NCI-H1694 treated with DMSO at 0.1 percent for 48 hours (cell line): ENCODE measurements at regions not wholly inside any gene's neighbourhood (a gene's known extent, or its start where the extent isn't known, plus 50 kb on each side); places are given as distances from the start of the nearest gene placed in this dataset.

Experiments used
- DNase-seq: peaks from one replicate; lab custom pipeline; 2025; lab: John Stamatoyannopoulos, UW

DNA sequence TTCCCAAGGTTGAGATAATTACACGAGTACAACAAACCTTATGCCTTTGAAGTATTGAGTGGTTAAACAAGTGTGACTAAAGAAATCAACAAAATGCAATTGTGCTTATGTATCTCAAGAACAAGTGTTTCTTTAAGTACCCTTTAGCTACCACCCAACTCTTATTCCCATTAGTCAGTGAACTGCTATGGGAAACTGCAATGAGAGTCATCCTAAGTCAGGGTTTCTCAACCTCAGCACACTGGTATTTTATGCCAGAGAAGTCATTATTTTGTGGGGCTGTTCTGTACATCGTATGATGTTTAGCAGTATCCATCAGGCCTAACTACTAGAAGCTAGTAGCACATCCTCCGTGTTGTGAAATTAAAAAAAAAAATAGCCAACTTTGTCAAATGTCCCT lies 549.1 kb upstream of the BOD1L1 start:
- no peak for DNase-seq

DNA sequence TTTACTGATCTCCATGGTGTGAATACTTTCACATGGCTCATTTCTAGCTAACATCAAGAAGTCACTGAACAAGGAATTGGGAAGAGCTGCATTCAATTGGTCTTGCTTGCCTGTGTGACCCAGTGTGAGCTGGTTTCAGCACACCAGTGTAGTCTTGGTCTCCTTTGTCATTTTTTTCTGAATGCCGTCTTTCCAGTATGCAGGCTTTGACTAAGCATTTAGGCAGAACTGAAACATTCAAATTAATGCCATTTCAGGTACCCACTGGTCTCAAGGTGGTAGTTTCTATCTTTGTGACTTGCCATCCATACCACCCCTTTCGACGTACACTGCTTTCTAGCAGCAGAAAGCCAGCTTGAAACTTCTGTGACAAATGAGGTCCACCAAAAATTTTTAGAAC lies 550.5 kb upstream of the BOD1L1 start:
- DNase-seq: no peak

DNA sequence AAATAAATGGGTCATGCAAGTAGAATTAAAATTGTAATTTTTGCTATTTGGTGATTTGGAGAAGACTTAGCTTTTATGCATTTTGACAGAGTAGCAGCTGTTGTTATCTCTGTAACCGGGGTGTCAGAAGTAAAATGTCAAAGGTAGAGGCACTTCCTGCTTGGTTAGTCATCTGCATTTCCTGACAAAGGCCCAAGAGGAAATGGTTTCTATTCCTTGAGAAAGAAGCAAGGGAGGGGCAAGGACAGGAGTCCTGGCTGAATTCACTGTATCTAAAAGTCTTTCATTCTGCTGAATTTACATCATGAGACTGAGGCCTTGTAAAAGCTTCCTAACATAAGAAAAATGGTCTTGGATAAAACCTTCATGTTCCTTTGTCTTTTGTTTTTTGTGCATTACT lies 550.9 kb upstream of the BOD1L1 start:
- DNase-seq: no peak

DNA sequence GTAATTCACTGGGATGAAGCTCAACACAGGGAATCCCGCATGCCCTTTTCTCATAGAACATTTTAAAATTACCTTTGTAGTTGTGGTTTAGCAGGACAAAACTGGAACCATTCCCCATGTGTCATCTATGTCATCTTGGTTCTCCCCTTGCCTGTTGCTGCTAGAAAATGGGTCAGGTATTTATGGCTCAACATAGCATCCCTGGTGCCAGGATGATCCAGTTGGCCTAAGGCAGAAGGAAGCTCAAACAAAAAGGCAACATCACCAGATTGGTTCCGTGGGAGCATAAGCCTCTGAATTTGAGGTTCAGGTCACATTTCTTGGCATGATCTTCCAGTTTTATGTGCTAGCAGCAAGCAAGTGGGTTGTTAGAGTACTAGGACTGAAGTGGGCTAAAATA lies 552.6 kb upstream of the BOD1L1 start:
- no peak for DNase-seq

DNA sequence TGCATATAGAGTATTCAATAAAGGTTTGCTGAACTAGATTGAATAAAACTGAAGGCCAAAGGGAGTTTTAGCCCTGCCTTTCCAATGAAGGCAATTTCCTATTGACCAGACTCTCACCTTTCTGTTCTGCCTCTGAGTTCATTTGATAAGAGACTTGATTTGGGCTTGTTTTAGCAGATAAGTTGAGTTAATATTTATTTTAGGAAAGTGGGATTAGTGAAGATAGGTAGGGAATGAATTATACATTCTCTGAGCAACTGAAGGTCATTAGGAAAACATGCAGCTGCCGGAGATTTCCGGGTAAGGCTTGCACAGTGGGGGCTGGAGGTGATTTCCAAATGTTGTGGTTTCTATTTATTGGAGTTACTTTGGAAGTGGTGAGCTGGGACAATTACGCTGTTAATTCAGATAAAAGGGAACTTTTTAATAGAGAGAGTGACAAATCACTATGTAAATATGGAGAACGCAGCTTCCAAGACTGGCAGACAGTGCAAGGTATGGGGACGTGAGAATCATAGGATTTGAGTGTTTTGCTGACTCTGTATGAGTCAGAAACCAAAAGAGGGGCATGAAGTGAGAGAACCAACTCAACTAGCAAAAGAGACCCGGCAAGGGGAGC lies 553.6 kb upstream of the BOD1L1 start:
- DNase-seq: no peak

DNA sequence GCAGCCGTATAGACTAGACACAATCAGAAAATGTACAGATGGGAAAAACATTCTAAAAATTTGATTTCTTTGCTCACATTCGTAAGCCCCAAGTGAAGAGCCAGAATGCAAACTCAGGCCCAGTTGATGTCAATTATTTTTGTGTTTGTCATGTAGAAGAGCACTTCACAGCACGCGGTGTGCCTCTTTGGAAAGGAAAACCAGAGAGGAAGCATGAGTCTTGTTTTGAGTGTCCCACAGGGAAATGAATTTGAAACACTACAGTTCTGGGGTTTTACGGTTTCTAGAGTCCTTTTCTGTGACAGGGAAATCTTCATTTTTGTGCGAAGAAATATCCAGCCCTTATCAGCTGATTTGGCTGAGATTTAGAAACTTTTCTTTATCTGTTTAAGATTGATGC lies 554.6 kb upstream of the BOD1L1 start:
- no peak for DNase-seq

DNA sequence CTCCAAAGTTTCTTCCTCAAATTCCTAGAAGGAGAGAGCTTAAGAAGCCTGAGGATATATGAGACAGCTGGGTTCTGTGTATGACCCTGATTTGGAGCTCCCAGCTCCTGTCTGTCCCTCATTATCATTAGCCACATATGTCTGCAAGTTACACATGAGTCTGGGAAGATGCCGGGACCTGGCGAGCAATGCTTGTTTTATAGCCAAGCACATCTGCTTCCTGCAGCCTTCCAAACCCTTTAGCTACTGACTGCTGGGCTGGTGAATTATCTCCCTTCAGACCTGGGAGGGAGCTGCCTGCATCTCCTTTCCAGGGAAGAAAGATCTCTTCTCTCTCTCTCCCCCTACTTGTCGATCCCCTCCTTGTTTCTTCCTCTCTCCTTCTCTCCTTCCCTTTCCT lies 556.7 kb upstream of the BOD1L1 start:
- peak; percentile 24 for DNase-seq

DNA sequence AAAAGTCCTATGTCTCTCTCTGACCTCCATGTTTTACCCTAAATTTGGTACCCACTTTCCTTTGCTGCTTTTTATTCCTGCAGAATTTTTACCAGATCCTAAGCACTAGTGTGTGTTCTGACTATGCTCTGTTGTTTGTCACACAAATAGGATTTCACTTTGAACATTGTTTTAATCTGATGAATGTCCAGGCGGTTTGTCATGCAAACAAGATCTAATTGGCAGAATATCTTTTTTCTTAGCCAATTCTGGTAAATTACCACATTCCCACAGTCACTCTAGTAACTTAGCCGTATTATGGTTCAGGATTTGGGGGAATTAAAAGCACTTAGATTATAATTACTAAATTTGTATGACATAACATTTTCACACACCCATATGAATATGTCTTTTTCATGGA lies 557.2 kb upstream of the BOD1L1 start:
- DNase-seq: no peak

DNA sequence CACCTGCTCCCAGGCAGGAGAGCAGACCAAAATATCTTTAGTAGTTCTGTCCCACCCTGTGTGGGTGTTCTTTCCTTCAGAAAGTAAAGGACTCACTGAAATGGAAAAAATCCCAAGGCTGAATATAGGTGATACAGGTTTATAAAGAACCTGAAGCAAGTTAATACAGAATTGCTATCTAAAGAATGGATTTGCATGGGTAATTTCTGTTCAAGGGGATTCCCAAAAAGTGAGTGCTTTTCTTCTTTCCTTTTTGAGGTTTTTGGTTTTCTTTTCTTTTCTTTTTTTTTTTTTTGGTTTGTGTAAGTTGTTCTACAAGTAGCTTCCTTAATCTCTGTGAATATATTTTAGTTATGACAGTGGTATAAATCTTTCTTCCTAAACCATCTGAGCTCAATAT lies 560.7 kb upstream of the BOD1L1 start:
- DNase-seq: no peak

DNA sequence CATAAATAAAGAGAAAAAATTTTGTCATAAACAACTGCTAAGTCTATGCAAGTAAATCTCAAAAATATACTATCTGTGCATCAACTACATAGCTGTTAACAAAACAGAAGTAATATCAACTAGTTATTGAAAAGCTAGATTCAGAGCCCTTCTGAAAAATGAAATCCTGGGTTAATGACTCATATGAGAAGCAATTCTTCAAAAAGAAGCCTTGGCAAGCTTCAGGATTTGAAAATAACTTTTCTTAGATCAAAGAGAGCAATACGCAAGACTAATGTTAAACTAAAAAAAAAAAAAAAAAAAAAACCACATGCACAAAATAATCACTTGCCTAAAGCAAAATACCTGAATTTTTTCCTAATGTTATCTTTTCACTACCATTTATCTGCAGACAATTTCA lies 566.1 kb upstream of the BOD1L1 start:
- no peak for DNase-seq

DNA sequence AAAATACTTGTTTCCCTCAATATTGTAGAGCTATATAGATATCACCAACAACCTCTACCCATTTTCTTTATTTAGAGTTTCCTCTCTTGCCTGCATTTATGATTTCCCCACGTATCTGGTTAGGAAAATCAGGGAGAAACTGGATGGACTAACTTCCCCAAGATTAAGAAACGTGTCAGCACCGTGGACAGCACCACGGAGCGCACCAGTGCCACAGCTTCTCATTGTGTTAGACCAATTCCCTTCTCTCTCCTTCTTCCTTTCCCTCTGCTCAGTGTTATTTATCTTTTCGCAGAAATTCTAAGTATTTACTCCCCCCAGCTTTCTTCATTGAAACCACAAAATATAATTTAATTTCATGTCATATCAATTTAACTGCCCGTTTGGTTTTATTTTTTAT lies 568.6 kb upstream of the BOD1L1 start:
- DNase-seq: no peak

DNA sequence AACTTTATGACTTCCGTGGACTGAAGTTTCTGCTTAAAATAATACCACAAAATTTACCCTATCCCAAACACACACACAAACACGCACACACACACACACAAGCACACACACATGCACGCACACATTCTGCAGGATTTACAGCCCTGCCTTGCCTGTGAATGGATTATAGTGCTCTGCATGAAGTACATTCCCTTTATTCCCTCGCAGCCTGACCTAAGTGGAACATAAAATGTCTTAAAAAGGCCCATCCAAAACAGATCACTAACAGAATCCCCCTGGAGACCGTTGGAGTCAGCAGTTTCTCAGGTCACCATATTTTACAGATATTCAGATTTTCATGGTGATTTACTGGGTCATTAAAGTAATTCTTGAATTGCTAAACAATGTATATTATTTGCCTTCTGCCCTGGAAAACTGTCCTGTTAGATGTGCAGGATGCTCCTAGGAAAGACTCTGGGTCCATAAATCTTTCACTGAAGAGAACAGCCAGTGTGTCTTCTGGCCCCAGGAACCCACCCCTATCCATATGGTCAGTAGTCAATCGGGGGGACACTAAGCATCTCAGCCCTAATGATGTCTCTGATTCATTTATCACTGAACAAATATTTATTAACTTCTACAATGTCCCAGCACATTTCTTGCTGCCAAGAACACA lies 587.7 kb upstream of the BOD1L1 start:
- DNase-seq: no peak

DNA sequence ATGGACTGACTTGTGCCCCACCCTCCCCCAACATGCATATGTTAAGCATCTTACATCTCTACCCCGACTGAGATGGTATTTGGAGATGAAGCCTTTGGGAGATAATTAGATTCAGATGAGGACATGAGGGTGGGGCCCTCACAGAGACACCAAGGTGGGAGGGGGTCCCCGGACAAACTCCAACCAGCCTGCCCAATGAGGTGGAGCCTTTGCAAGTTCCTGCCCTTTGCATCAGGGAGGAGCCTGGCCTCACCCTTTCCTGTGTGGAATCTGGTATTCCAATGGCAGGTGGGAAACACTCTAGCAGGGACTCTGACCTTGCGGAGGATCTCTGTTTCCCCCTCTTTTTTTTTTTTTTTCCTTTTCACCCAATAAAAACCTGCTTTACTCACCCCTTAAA lies 589.9 kb upstream of the BOD1L1 start:
- no peak for DNase-seq

DNA sequence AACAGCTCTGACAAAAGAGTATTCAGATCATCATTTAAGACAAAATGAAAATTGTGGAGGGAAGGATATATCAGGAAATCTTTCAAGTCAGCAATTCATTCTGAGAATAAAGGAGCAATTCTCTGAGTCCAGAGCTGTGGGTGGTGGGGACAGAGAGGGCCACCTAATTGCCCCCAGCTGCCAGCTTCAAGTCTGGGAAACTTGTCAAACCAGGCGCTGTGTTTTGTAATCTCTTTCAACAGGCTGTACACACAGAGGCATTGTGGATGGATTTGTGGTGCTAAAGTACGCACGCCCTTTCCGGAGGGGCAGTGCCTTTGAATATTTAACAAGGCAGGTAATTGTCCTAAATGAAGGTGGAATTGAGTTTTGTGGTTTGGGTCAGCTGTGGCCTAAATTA lies 591.1 kb upstream of the BOD1L1 start:
- DNase-seq: no peak

DNA sequence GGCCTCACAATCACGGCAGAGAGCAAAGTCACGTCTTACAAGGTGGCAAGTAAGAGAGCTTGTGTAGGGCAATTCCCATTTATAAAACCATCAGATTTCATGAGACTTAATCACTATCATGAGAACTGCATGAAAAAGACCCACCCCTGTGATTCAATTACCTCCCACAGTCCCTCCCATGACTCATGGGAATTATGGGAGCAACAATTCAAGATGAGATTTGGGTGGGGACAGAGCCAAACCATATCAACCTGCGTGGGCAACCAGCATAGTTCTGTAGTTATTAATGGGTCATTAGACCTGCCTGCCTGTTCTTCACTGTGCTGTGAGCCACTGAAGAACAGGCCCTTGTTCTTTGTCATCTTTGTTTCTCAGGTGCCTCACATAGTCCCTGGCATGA lies 593.7 kb upstream of the BOD1L1 start:
- no peak for DNase-seq

DNA sequence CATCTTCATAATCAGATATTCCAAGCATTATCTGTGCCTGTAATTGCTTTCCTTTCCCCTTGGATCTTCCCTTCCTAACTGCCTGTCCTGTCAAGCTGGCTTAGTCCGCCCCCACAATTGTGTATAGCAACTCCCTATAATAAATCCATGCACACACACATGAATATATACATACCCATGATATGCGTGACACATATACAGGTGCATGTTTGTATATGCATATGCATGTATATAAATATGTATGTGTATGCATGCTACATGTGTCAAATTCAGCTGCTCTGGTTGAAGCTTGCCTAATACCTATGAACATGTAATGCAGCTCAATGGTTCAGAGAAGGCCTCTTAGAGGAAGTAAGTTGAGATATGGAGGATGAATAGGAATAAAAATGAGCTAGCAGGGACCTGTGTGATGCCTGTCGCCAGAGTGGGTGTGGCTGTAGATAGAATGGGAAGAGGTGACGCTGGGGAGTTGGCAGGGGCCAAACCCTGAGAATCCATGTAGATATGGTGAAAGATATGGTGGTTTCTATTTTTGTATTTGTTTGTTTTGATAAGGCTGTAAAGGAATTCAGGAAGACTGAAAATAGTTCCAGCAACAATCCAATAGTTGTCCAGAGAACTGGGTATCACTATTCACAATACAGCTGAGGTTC lies 595.0 kb upstream of the BOD1L1 start:
- no peak for DNase-seq

DNA sequence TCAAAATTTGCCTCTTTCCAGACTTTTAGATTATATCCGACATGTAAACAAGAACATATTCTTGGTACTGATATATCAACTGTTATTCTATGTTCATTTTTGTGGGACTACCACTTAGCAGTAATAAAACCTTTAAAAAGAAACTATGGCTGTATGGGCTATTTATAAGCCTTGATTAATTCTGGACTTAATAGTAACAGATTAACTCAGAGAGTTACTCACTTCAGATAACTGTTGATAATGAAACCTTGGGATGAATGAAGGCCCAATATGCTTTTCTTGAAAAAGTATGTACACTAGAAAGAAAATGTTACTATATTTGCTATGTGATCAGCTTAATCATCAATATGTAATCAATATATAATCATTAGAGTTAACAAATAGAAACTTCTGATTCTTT lies 595.9 kb upstream of the BOD1L1 start:
- DNase-seq: no peak

DNA sequence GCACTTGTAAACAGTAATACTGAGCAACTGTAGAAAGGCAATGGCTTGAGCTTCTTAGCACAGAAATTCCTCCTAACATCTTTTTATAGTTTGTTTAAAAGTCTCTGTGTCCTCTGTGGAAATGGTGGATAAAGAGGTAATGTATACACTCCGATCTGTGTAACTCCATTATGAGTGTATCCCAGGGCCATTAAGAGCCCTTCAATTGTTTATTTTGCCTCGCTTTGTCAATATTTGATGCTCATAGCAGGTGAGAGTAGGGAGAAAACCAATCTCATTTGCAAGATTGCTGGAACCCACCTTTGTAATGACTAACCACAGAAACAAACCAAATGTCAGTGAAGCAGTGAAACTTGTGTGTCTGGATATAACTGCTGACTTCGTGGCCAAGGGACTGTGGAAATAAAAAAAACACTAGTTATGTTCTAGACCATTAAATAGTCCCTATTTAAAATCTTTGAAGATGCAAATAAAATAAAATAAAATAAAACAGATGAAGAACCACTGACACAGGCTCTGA lies 598.2 kb upstream of the BOD1L1 start:
- DNase-seq: no peak

DNA sequence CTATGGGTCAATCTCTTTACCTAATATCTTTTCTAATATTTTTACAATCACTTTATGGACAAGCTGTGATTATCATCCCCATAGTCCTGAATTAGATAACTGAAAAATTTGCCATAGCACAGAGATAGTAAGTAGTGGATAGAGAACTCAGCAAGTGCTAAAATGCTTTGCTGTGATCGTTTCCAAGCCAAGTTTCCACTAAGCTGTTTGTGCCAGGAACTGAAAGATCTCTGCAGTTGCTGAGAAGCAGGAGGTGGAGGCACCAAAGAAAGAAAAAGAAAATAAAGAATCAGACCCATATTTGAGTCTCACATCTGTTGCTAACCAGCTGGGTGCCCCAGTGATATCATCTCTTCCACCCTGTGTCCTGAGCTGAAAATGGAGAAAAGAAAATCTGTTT lies 605.6 kb upstream of the BOD1L1 start:
- DNase-seq: no peak

DNA sequence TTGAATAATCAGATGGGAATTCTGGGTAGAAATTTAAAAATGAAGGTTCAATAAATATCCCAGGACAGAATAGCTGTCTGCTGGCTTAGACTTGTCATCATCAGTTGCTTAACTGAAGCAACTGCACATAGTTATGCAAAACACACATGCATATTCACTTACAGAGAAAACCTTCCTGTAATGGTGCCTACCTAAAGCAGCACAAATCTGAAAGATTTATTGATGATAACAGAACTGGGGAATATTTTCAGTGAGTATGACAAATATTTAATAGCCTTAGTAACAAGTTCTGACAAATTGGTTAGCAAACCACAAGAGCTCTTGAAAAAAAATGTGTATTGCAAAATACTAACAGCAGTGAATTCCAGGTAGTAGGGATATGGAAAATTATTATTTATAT lies 606.8 kb upstream of the BOD1L1 start:
- DNase-seq: no peak

DNA sequence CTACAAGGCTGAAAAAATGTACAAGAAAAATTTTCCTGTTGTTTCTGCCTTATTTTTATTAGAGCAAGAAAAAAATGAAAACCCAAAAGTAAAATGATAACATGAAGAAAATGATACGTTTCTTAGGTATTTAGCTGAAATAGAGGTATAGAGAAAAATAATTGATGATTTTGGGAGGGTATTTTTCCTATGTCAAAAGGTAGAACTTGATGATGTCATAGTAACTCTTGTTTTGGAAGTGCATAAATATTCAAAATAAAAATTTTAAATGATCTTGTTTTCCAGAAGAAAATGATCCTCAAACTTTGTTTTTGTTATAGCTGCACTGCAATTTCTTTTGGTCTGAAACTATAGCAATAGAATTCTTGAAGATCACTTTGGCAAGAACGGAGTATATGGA lies 608.8 kb upstream of the BOD1L1 start:
- DNase-seq: no peak

DNA sequence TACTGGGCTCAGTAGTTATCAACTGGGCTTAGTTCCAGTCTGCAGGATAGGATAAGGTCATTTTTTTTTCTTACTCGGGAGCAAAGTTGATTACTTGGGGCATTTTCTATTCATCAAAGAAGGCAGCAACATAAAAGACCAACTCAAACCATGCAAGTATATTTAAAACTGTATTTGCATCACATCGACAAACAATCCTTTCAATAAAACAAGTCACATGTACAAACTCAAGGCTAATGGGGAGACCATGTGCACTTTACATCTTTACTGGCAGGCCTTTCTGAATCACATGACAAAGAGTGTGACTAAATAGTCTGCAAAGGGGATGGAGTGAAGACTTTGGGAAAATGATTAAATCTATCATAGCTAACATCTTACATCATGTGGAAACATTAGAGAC lies 610.4 kb upstream of the BOD1L1 start:
- DNase-seq: no peak

DNA sequence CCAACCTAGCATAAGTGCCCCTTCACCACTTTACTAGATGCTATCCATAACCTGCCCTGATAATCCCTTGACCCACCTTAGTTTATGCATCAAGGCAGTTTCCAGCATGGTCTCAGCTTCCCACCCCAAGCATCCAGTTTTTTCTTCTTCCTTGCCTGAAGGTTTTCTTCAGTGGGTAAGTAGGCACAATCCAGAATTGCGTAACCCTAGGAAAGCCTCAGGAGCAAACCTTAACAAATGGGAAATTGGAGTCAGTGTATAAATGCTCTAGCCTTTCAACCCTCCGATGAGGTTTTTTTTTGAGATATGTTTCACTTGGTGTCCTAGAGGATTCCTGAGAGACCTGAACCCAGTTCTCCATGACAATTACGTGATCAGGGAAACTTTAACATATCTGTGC lies 614.0 kb upstream of the BOD1L1 start:
- no peak for DNase-seq

DNA sequence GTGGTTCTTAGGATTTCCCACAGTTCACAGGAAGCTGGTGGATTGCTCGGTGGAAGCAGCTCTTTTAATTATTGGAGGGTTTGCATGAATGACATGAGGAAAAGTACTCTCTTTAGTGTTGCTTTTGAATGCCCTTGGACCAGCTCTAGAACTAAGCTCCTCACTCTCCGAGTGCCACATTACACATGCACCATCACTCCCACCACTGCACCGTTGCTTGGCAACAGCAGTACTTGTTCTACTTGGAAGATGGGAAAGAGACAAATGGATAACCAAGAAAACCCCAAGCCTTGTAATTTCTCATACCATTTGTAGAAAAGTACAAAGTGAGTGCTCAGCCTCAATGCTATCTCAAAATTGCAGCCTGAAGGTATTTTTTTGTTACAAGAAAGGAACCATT lies 620.2 kb upstream of the BOD1L1 start:
- no peak for DNase-seq
